Endothelial cell of umbilical vein (primary cell): ENCODE measurements at regions not wholly inside any gene's neighbourhood (a gene's known extent, or its start where the extent isn't known, plus 50 kb on each side); places are given as distances from the start of the nearest gene placed in this dataset.

Experiments
- BruUV-seq: library from RNA; stranded (reverse); fragments of 400-500 nt; replicated peaks from 2 replicates; lab custom pipeline; 2021; lab: Mats Ljungman, UMichigan
- CTCF ChIA-PET: fragments of 300-600, 350-600 bp; sonication (Branson Sonifier 250); formaldehyde crosslinking; loops from one replicate; lab custom pipeline; 2021; ENCODE audit warnings: antibody characterized with exemption, inconsistent platforms; lab: Charles Lee
- POLR2A ChIA-PET: fragments of 300-600, 350-600 bp; sonication (Branson Sonifier 250); formaldehyde crosslinking; loops from one replicate; lab custom pipeline; 2021; ENCODE audit warnings: antibody characterized with exemption, inconsistent platforms; lab: Charles Lee
- DNase-seq: peaks from one replicate; pipeline ENCODE4 v3.0.0-alpha.2; 2011; ENCODE audit warnings: low read depth, low spot score
- FAIRE-seq: peaks from 2 replicates; lab custom pipeline; 2011; peaks lifted over from hg19 to GRCh38; lab: Jason Lieb, UNC
- H2AFZ ChIP-seq: 2 replicates; pipeline ENCODE4 v1.6.0; 2012; ENCODE audit warnings: low read depth, low read length, control low read depth, inconsistent platforms
- H3K27ac ChIP-seq: 2 replicates; pipeline ENCODE4 v1.5.1; 2011; ENCODE audit warnings: low read depth, mild to moderate bottlenecking, control low read depth, low read length, moderate library complexity; ENCODE audit not compliant: insufficient read depth
- H3K27me3 ChIP-seq, 2 experiments: 2 replicates each; pipeline versions ENCODE4 v1.6.0 to v1.6.1; 2011; ENCODE audit warnings: low read length in 2 of 2, mixed read lengths in 1 of 2; ENCODE audit not compliant: control insufficient read depth in 2 of 2, insufficient read depth in 2 of 2
- H3K36me3 ChIP-seq, 2 experiments: 2 replicates in 1 of 2; 3 replicates in 1 of 2; pipeline ENCODE4 v1.5.1; 2011; ENCODE audit warnings: low read length in 2 of 2, mild to moderate bottlenecking in 1 of 2, moderate library complexity in 1 of 2; ENCODE audit not compliant: control insufficient read depth in 2 of 2, insufficient read depth in 2 of 2; ENCODE audit errors: extremely low read depth in 1 of 2
- H3K4me1 ChIP-seq: 3 replicates; pipeline ENCODE4 v1.5.1; 2011; ENCODE audit warnings: mild to moderate bottlenecking, low read length; ENCODE audit not compliant: control insufficient read depth, insufficient read depth; ENCODE audit errors: extremely low read depth
- H3K4me2 ChIP-seq: 2 replicates; pipeline ENCODE4 v1.6.1; 2011; ENCODE audit warnings: low read length, control low read depth, mixed read lengths; ENCODE audit not compliant: insufficient read depth
- H3K4me3 ChIP-seq, 3 experiments: fragments of 200-600 bp in 1 of 3; sonication (generic), shearing (Covaris generic) in 1 of 3; replicated peaks in 1 of 3; 2 replicates each; pipeline ENCODE4 v1.5.1; 2011 to 2016; ENCODE audit warnings: control low read depth in 3 of 3, low read length in 3 of 3, mild to moderate bottlenecking in 2 of 3, inconsistent platforms in 1 of 3, low read depth in 1 of 3, moderate library complexity in 1 of 3; ENCODE audit not compliant: insufficient read depth in 1 of 3
- H3K79me2 ChIP-seq: 2 replicates; pipeline ENCODE4 v1.6.0; 2012; ENCODE audit warnings: low read length, inconsistent platforms; ENCODE audit not compliant: control insufficient read depth, insufficient read depth
- H3K9ac ChIP-seq: replicated peaks from 2 replicates; pipeline ENCODE3; 2011; ENCODE audit warnings: low read length, control low read depth; ENCODE audit not compliant: insufficient read depth; ENCODE audit errors: extremely low read depth
- H3K9me1 ChIP-seq: replicated peaks from 3 replicates; pipeline ENCODE4 v1.6.0; 2011; ENCODE audit warnings: mild to moderate bottlenecking, low read length; ENCODE audit not compliant: control insufficient read depth, insufficient read depth; ENCODE audit errors: extremely low read depth
- H3K9me3 ChIP-seq: replicated peaks from 2 replicates; pipeline ENCODE4 v1.5.1; 2012; ENCODE audit warnings: low read length, inconsistent platforms; ENCODE audit not compliant: control insufficient read depth, insufficient read depth
- H4K20me1 ChIP-seq: replicated peaks from 2 replicates; pipeline ENCODE3; 2011; ENCODE audit warnings: mild to moderate bottlenecking, low read length; ENCODE audit not compliant: control insufficient read depth, insufficient read depth; ENCODE audit errors: extremely low read depth
- CTCF ChIP-seq, 2 donors: IDR thresholded peaks; 1 replicate in 1 of 2; 2 replicates in 1 of 2; pipeline ENCODE4 v1.5.1; 2011; ENCODE audit warnings: low read length in 2 of 2, mild to moderate bottlenecking in 2 of 2, moderate library complexity in 2 of 2, control low read depth in 1 of 2, inconsistent platforms in 1 of 2, low read depth in 1 of 2; ENCODE audit not compliant: insufficient read depth in 1 of 2; ENCODE audit errors: extremely low read depth in 1 of 2
- EZH2 ChIP-seq: IDR thresholded peaks from 2 replicates; pipeline ENCODE4 v1.6.1; 2012; ENCODE audit warnings: borderline replicate concordance, low read depth, mild to moderate bottlenecking, moderate library complexity, low read length, inconsistent platforms; ENCODE audit not compliant: severe bottlenecking
- FOS ChIP-seq: IDR thresholded peaks from 2 replicates; pipeline ENCODE4 v1.6.1; 2011; ENCODE audit warnings: mild to moderate bottlenecking, low read length, moderate library complexity, borderline replicate concordance; ENCODE audit not compliant: insufficient read depth
- GATA2 ChIP-seq: IDR thresholded peaks from 2 replicates; pipeline ENCODE4 v1.7.0; 2011; ENCODE audit warnings: low read depth, mild to moderate bottlenecking, moderate library complexity, mixed read lengths, low read length; ENCODE audit not compliant: insufficient read length, insufficient read depth
- JUN ChIP-seq: IDR thresholded peaks from 2 replicates; pipeline ENCODE4 v1.6.1; 2011; ENCODE audit warnings: borderline replicate concordance, low read depth; ENCODE audit not compliant: insufficient read length, insufficient read depth
- MYC ChIP-seq: IDR thresholded peaks from one replicate; pipeline ENCODE4 v1.6.1; 2011; ENCODE audit warnings: mild to moderate bottlenecking, low read depth, low read length
- POLR2A ChIP-seq: IDR thresholded peaks from 2 replicates; pipeline ENCODE4 v1.6.1; 2012; ENCODE audit warnings: low read depth, mild to moderate bottlenecking, control low read depth, low read length
- POLR2AphosphoS5 ChIP-seq: IDR thresholded peaks from 2 replicates; pipeline ENCODE4 v1.6.1; 2012; ENCODE audit warnings: low read depth, mild to moderate bottlenecking, control low read depth, low read length, moderate library complexity; ENCODE audit not compliant: insufficient read depth
- dilution Hi-C: fragments of 300-500 bp; cut with MboI; formaldehyde crosslinking; loops from one replicate; pipeline ENCODE4 v1.15.0; 2019; ENCODE audit warnings: low sequenced_read_pairs; ENCODE audit not compliant: extremely low pct_ligation_motif_present
- intact Hi-C: fragments of 100-400 bp; cut with micrococcal nuclease; formaldehyde crosslinking; loops from one replicate; pipeline ENCODE4 v1.10.0; 2022
- TF ChIP-seq, protein P1 (sequence below): IDR thresholded peaks from 2 replicates; pipeline ENCODE4 v1.6.1; 2011; ENCODE audit not compliant: insufficient read depth, insufficient read length

GRCh38 chr6:91788501-91788900 is 1201.6 kb upstream of the MAP3K7 start:
- no peak for DNase-seq
- Histone ChIP-seq H3K9me1 (no peaks in the 10 kb centered on the region), H3K9ac (no peak overlapping the region), H3K4me2 (no peak overlapping the region), H3K36me3 (no peaks in the 10 kb centered on the region), H4K20me1 (no peaks in the 10 kb centered on the region), H3K79me2 (no peaks in the 10 kb centered on the region), H2AFZ (no peak overlapping the region), H3K4me3 (no peak overlapping the region), H3K27me3 (no peaks in the 10 kb centered on the region), H3K4me1 (no peaks in the 10 kb centered on the region), H3K27ac (no peak overlapping the region), H3K9me3 (no peaks in the 10 kb centered on the region)
- FAIRE-seq, result no peak
- ChIA-PET CTCF (interaction anchor here (0.6 kb wide), 1 partner anchor 14 kb away, joined by 3 read pairs; no protein-coding TSS in a partner anchor), POLR2A (no interaction called here)
- intact Hi-C loops (no loop called here), dilution Hi-C loops (no loop called here)
- no TSS peak for BruUV-seq
- TF ChIP-seq CTCF (IDR thresholded peaks at IDR 0.05; ENCODE audit: extremely low read depth in 1 of 2, insufficient read depth in 1 of 2, low read depth in 1 of 2, low read length in 2 of 2) (no peak), FOS (no peak), JUN (no peak), MYC (no peak), POLR2A (no peak), POLR2AphosphoS5 (no peak), EZH2 (no peak), GATA2 (no peak)
- TF ChIP-seq, protein P1, sequence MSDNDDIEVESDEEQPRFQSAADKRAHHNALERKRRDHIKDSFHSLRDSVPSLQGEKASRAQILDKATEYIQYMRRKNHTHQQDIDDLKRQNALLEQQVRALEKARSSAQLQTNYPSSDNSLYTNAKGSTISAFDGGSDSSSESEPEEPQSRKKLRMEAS, result no peak
